BJ (cell line): ENCODE measurements at regions not wholly inside any gene's neighbourhood (a gene's known extent, or its start where the extent isn't known, plus 50 kb on each side); places are given as distances from the start of the nearest gene placed in this dataset.

Experiments used
- CTCF ChIA-PET: fragments of 350-600 bp; formaldehyde crosslinking; extraction: SDS; loops from one replicate; lab custom pipeline; 2021; ENCODE audit warnings: antibody characterized with exemption, inconsistent platforms; lab: Yijun Ruan, JAX
- POLR2A ChIA-PET: fragments of 300-600 bp; sonication (Branson Sonifier 250); formaldehyde crosslinking; extraction: SDS; loops from one replicate; lab custom pipeline; 2021; ENCODE audit warnings: antibody characterized with exemption; lab: Charles Lee
- DNase-seq: peaks from one replicate; pipeline ENCODE4 v3.0.0-alpha.2; 2011; ENCODE audit warnings: low read depth
- H3K27me3 ChIP-seq: 2 replicates; pipeline ENCODE4 v1.6.0; 2011; ENCODE audit warnings: low read length; ENCODE audit not compliant: control insufficient read depth, insufficient read depth
- H3K36me3 ChIP-seq: 2 replicates; pipeline ENCODE4 v1.5.1; 2011; ENCODE audit warnings: low read length; ENCODE audit not compliant: control insufficient read depth, insufficient read depth
- H3K4me3 ChIP-seq: 2 replicates; pipeline ENCODE4 v1.5.1; 2011; ENCODE audit warnings: low read depth, mild to moderate bottlenecking, control low read depth, low read length
- TF ChIP-seq, protein P1 (sequence below): IDR thresholded peaks from 2 replicates; pipeline ENCODE4 v1.5.1; 2011; ENCODE audit warnings: low read depth, mild to moderate bottlenecking, control low read depth, inconsistent platforms, low read length, moderate library complexity; ENCODE audit not compliant: insufficient read depth

DNA sequence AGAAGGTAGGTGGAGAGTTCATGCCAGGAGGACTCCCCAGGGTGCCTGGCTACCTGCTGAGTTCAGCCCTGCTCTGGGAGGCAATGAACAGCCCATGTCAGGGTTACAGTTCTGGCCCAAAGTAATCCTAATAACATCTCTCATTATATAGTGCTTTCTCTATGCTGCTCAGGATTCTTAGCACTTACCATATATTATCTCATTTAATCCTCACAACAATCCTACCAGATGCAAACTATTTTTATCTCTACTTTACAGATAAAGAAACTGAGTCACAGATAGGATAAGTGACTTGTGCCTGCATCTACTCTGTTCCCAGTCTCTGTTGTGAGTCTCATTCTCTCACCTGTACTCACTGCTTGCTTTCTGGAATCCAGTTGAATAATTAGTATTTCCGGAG lies 105.1 kb upstream of the NFE2L3 start:
- Histone ChIP-seq H3K36me3 (no peaks in the 10 kb centered on the region), H3K27me3 (no peaks in the 10 kb centered on the region; the same call in 1 of the 2 replicates), H3K4me3 (no peak overlapping the region)
- ChIA-PET CTCF (interaction anchor here (0.9 kb wide), 1 partner anchor 113 kb away, joined by 3 read pairs; no protein-coding TSS in a partner anchor), POLR2A (no interaction called here)
- TF ChIP-seq, protein P1, sequence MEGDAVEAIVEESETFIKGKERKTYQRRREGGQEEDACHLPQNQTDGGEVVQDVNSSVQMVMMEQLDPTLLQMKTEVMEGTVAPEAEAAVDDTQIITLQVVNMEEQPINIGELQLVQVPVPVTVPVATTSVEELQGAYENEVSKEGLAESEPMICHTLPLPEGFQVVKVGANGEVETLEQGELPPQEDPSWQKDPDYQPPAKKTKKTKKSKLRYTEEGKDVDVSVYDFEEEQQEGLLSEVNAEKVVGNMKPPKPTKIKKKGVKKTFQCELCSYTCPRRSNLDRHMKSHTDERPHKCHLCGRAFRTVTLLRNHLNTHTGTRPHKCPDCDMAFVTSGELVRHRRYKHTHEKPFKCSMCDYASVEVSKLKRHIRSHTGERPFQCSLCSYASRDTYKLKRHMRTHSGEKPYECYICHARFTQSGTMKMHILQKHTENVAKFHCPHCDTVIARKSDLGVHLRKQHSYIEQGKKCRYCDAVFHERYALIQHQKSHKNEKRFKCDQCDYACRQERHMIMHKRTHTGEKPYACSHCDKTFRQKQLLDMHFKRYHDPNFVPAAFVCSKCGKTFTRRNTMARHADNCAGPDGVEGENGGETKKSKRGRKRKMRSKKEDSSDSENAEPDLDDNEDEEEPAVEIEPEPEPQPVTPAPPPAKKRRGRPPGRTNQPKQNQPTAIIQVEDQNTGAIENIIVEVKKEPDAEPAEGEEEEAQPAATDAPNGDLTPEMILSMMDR: no peak
- DNase-seq: no peak

DNA sequence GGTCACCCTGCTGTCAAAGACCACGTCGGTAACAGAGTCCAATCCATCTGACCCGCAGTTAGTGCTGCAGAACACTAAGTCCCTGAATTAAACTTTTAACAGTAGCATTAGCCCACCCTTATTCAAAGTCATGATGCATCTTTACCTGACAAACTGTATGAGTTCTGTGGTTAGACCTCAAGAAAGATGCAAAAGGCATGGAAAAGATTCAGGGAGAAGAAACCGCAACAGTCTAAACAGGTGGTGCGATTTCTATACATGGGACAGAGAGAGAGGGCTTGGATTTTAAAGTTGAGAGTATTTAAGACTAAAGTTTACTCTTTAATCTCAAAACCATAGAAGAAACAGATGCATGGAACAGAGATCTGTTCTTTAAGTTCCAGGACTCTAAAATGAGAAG lies 103.3 kb upstream of the NFE2L3 start:
- CTCF ChIA-PET: interaction anchor here (1.2 to 1.4 kb wide), 2 partner anchors 12 to 14 kb away, joined by 3 read pairs; no protein-coding TSS in a partner anchor
- H3K4me3 ChIP-seq: no peak overlapping the region
- no peaks in the 10 kb centered on the region; the same call in 1 of the 2 replicates for H3K27me3 ChIP-seq
- DNase-seq: no peak
- POLR2A ChIA-PET: no interaction called here
- H3K36me3 ChIP-seq: no peaks in the 10 kb centered on the region
- TF ChIP-seq, protein P1: no peak

DNA sequence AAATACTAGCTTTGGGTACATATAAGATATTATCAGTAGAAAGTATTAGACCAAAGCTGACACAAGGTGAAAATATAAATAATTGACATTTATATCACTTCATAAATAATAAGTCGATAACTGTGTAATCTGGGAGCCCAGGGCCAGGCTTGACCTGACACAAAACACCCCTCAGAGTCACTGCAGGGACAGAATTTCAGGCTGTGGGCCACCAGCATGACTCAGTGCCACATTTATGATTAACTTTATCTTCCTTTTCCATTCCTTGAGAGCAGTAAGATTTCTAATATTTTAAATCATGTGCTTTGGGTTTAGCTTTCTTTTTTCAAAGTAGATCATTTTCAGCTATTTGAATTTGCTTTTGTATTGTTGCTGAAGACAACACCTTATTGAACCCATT lies 102.9 kb upstream of the NFE2L3 start:
- CTCF ChIA-PET: no interaction called here
- TF ChIP-seq, protein P1: no peak
- Histone ChIP-seq H3K27me3 (no peaks in the 10 kb centered on the region; the same call in 1 of the 2 replicates), H3K36me3 (no peaks in the 10 kb centered on the region), H3K4me3 (no peak overlapping the region)
- DNase-seq: no peak
- POLR2A ChIA-PET: no interaction called here

DNA sequence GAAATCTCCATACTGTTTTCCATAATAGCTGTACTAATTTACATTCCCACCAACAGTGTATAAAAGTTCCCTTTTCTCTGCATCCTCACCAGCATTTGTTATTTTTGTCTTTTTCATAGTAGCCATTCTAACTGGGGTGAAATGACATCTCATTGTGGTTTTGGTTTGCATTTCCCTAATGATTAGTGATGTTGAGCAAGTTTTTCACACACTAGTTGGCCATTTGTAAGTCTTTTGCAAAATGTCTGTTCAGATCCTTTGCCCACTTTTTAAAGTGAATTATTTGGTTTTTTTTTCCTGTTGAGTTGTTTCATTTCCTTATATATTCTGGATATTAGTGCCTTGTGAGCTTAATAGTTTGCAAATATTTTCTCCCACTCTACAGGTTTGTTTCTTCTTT lies 101.0 kb upstream of the NFE2L3 start:
- no peak for DNase-seq
- Histone ChIP-seq H3K36me3 (no peaks in the 10 kb centered on the region), H3K4me3 (no peak overlapping the region), H3K27me3 (0 out of 2 replicates have a peak, but pooled peaks cover 2% of the 10 kb centered on the region)
- ChIA-PET POLR2A (no interaction called here), CTCF (interaction anchor here (1.6 kb wide), 1 partner anchor 11 kb away, joined by 4 read pairs; no protein-coding TSS in a partner anchor)
- TF ChIP-seq, protein P1: no peak

DNA sequence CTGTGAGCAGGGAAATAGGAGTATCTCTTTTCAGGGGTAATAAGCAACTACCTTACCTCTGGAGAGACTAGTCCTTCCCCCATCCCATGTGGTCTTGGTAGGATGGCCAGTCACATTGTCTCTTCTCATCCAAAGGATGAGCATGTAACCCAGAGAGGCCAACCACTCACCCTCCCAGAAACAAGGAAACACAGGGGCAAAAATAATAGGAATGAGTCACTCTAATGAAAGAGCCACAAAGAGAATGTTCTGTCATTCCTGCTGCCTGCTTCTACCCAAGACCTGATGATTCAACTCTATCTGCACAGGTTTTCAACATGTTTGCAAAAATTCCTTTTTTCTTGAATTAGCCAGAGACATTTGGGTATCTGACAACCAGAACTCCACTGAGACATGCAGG lies 99.3 kb upstream of the NFE2L3 start:
- TF ChIP-seq, protein P1: no peak
- no peak for DNase-seq
- POLR2A ChIA-PET: no interaction called here
- peaks cover 3% of the 10 kb centered on the region; the same call in 1 of the 2 replicates for H3K27me3 ChIP-seq
- CTCF ChIA-PET: interaction anchor here (1.1 kb wide), 1 partner anchor 160 kb away, joined by 3 read pairs; no protein-coding TSS in a partner anchor
- H3K4me3 ChIP-seq: no peak overlapping the region
- H3K36me3 ChIP-seq: no peaks in the 10 kb centered on the region
